ENCODE measurements at regions not wholly inside any gene's neighbourhood (a gene's known extent, or its start where the extent isn't known, plus 50 kb on each side); places are given as distances from the start of the nearest gene placed in this dataset.

DNA sequence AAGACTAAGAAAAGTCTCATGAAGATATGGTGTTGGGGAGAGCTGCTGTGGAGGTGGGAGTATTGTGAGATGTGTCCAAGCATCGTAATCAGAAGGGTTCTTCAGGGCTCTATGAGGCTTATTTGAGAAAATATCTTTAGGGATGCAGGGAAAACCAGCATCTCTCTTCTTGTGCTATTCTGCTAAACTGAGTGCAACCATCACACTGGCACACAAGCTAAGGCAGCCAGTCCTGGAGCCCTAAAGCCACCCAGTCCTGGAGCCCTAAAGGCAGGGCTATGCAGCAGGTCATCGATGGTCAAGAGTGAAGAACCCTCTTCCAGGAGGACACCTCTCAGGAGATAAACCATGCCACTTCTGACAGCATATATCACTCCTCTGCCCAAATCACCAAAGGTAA is 445.2 kb upstream of the MIR17HG start:
- Histone ChIP-seq H3K4me2 (ENCODE audit: low read length) (no peak overlapping the region), H3K4me1 (ENCODE audit: insufficient read depth, low read length) (no peaks in the 10 kb centered on the region), H4K20me1 (ENCODE audit: low read length) (no peaks in the 10 kb centered on the region), H3K79me2 (ENCODE audit: low read length) (no peaks in the 10 kb centered on the region), H3K9me2 (replicated peaks; ENCODE audit: low read length) (no peaks in the 10 kb centered on the region), H3K9me3 (ENCODE audit: low read length) (no peaks in the 10 kb centered on the region), H3K36me3 (ENCODE audit: low read depth, low read length) (no peaks in the 10 kb centered on the region), H3K27ac (ENCODE audit: low read length) (no peak overlapping the region), H3K27me3 (ENCODE audit: low read length) (no peaks in the 10 kb centered on the region), H2AFZ (ENCODE audit: low read length) (no peak overlapping the region), H3K4me3 (ENCODE audit: low read length) (no peak overlapping the region), H3F3A (ENCODE audit: low read length, unreplicated experiment) (no peaks in the 10 kb centered on the region), H3K9ac (ENCODE audit: low read length) (no peak overlapping the region)
- no peak for ATAC-seq
- intact Hi-C loops (cut with micrococcal nuclease): no loop called here
- TF ChIP-seq EZH2phosphoT487 (IDR thresholded peaks at IDR 0.05; ENCODE audit: borderline replicate concordance, low read length) (no peak), EZH2 (IDR thresholded peaks at IDR 0.05; ENCODE audit: low read length, unreplicated experiment) (no peak)
- TF ChIP-seq, protein P1, sequence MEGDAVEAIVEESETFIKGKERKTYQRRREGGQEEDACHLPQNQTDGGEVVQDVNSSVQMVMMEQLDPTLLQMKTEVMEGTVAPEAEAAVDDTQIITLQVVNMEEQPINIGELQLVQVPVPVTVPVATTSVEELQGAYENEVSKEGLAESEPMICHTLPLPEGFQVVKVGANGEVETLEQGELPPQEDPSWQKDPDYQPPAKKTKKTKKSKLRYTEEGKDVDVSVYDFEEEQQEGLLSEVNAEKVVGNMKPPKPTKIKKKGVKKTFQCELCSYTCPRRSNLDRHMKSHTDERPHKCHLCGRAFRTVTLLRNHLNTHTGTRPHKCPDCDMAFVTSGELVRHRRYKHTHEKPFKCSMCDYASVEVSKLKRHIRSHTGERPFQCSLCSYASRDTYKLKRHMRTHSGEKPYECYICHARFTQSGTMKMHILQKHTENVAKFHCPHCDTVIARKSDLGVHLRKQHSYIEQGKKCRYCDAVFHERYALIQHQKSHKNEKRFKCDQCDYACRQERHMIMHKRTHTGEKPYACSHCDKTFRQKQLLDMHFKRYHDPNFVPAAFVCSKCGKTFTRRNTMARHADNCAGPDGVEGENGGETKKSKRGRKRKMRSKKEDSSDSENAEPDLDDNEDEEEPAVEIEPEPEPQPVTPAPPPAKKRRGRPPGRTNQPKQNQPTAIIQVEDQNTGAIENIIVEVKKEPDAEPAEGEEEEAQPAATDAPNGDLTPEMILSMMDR (conservative IDR thresholded peaks at IDR 0.05; ENCODE audit: low read depth, low read length): no peak
- no peak for DNase-seq
- ChIA-PET POLR2A (ENCODE audit: unreplicated experiment) (no interaction called here), CTCF (no interaction called here)
- no TSS peak for BruUV-seq (replicated peaks)

DNA sequence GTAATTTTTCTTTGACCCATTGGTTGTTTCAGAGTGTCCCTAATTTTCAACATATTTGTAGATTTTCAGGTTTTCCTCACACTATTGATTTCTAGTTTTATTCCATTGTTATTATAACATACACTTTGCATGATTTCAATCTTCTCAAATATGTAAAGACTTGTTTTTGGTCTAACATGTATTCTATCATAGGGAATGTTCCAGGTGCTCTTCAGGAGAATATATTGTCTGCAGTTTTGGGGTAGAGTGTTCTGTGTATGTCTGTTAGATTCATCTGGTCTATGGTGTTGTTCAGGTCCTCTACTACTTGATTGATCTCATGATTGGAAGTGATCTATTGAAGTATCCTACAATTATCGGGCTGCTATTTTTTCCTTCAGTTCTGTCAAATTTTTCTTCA is 440.9 kb upstream of the MIR17HG start:
- Histone ChIP-seq H3K4me2 (ENCODE audit: low read length) (no peak overlapping the region), H3K9ac (ENCODE audit: low read length) (no peak overlapping the region), H3K79me2 (ENCODE audit: low read length) (no peaks in the 10 kb centered on the region), H3F3A (ENCODE audit: low read length, unreplicated experiment) (no peaks in the 10 kb centered on the region), H2AFZ (ENCODE audit: low read length) (no peak overlapping the region), H3K27ac (ENCODE audit: low read length) (no peak overlapping the region), H3K27me3 (ENCODE audit: low read length) (no peaks in the 10 kb centered on the region), H3K9me2 (replicated peaks; ENCODE audit: low read length) (no peaks in the 10 kb centered on the region), H4K20me1 (ENCODE audit: low read length) (no peaks in the 10 kb centered on the region), H3K4me1 (ENCODE audit: insufficient read depth, low read length) (no peaks in the 10 kb centered on the region), H3K9me3 (ENCODE audit: low read length) (no peaks in the 10 kb centered on the region), H3K36me3 (ENCODE audit: low read depth, low read length) (no peaks in the 10 kb centered on the region), H3K4me3 (ENCODE audit: low read length) (no peak overlapping the region)
- CTCF ChIA-PET: no interaction called here
- DNase-seq: no peak
- intact Hi-C loops (cut with micrococcal nuclease): no loop called here
- BruUV-seq (replicated peaks): no TSS peak
- ATAC-seq: no peak
- TF ChIP-seq EZH2 (IDR thresholded peaks at IDR 0.05; ENCODE audit: low read length, unreplicated experiment): no peak
- no peak for TF ChIP-seq EZH2phosphoT487 (IDR thresholded peaks at IDR 0.05; ENCODE audit: borderline replicate concordance, low read length)
- TF ChIP-seq, protein P1 (conservative IDR thresholded peaks at IDR 0.05; ENCODE audit: low read depth, low read length): no peak
- POLR2A ChIA-PET (ENCODE audit: unreplicated experiment): no interaction called here

DNA sequence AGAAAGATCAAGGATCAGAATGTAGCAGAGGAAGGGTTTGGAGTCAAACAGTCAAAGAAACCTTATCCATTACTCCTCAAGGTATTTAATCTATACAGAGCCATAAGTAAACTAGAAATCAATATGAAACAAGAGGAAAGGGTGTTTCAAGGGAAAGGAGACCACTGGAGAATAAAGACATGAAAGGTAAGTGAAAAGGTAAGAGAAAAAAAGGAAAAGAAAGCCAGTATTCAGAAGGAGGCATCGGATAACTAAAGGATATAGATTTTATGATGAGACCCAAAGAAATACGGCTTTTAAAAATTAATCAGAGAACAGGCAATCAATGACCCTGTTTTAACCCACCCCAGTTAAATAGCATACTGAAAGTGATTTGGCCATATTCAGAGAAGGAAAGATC is 438.7 kb upstream of the MIR17HG start:
- Histone ChIP-seq H4K20me1 (ENCODE audit: low read length) (no peaks in the 10 kb centered on the region), H3K27ac (ENCODE audit: low read length) (no peak overlapping the region), H3K9me2 (replicated peaks; ENCODE audit: low read length) (no peaks in the 10 kb centered on the region), H3K79me2 (ENCODE audit: low read length) (no peaks in the 10 kb centered on the region), H3K9ac (ENCODE audit: low read length) (no peak overlapping the region), H3K27me3 (ENCODE audit: low read length) (no peaks in the 10 kb centered on the region), H3F3A (ENCODE audit: low read length, unreplicated experiment) (no peaks in the 10 kb centered on the region), H3K4me1 (ENCODE audit: insufficient read depth, low read length) (no peaks in the 10 kb centered on the region), H3K36me3 (ENCODE audit: low read depth, low read length) (no peaks in the 10 kb centered on the region), H3K4me2 (ENCODE audit: low read length) (no peak overlapping the region), H2AFZ (ENCODE audit: low read length) (no peak overlapping the region), H3K9me3 (ENCODE audit: low read length) (no peaks in the 10 kb centered on the region), H3K4me3 (ENCODE audit: low read length) (no peak overlapping the region)
- ChIA-PET POLR2A (ENCODE audit: unreplicated experiment) (no interaction called here), CTCF (no interaction called here)
- no peak for TF ChIP-seq EZH2phosphoT487 (IDR thresholded peaks at IDR 0.05; ENCODE audit: borderline replicate concordance, low read length)
- TF ChIP-seq, protein P1 (conservative IDR thresholded peaks at IDR 0.05; ENCODE audit: low read depth, low read length): no peak
- no peak for ATAC-seq
- no peak for DNase-seq
- intact Hi-C loops (cut with micrococcal nuclease): no loop called here
- BruUV-seq (replicated peaks): no TSS peak
